HEK293 (cell line): ENCODE measurements at regions not wholly inside any gene's neighbourhood (a gene's known extent, or its start where the extent isn't known, plus 50 kb on each side); places are given as distances from the start of the nearest gene placed in this dataset.
A peak's percentile ranks its signal among the peaks of the same experiment; 100 is the strongest.
"Not testable (repeated sequence)": the region's sequence is repeated elsewhere in the genome, so short reads cannot be mapped to it uniquely, and the experiment has no call there.

Source experiments
- CTCF ChIA-PET: fragments of 350-600 bp; formaldehyde crosslinking; extraction: SDS; loops from one replicate; lab custom pipeline; 2021; ENCODE audit warnings: antibody characterized with exemption; lab: Yijun Ruan, JAX
- POLR2A ChIA-PET: fragments of 300-600 bp; formaldehyde crosslinking; extraction: SDS; loops from one replicate; lab custom pipeline; 2020; ENCODE audit warnings: antibody characterized with exemption, inconsistent platforms; lab: Yijun Ruan, JAX
- H3K27ac ChIP-seq: fragments of 200-500 bp; sonication (Bioruptor generic); 2 replicates; pipeline ENCODE4 v1.5.1; 2014; ENCODE audit warnings: low read depth, low read length, control low read depth, inconsistent platforms; ENCODE audit errors: extremely low read depth
- H3K36me3 ChIP-seq, 2 experiments: fragments of 200-500 bp in 1 of 2; sonication (Bioruptor generic) in 1 of 2; 1 replicate in 1 of 2; 2 replicates in 1 of 2; pipeline ENCODE4 v1.5.1; 2014 to 2017; ENCODE audit warnings: inconsistent platforms in 2 of 2, low read length in 2 of 2; ENCODE audit not compliant: control insufficient read depth in 2 of 2, insufficient read depth in 1 of 2
- H3K4me1 ChIP-seq: fragments of 200-500 bp; sonication (Bioruptor generic); 2 replicates; pipeline ENCODE4 v1.5.1; 2014; ENCODE audit warnings: mild to moderate bottlenecking, low read length, inconsistent platforms; ENCODE audit not compliant: control insufficient read depth, insufficient read depth
- H3K4me3 ChIP-seq: 2 replicates; pipeline ENCODE4 v1.5.1; 2011; ENCODE audit warnings: low read depth, mild to moderate bottlenecking, control low read depth, low read length, moderate library complexity
- H3K9me3 ChIP-seq: fragments of 200-500 bp; sonication (Bioruptor generic); 2 replicates; pipeline ENCODE4 v1.5.1; 2014; ENCODE audit warnings: low read depth, low read length, inconsistent platforms; ENCODE audit not compliant: control insufficient read depth, insufficient read depth
- GLIS2 ChIP-seq: fragments of 450-650 bp; formaldehyde crosslinking; IDR thresholded peaks from 2 replicates; pipeline ENCODE4 v1.5.1; 2016; ENCODE audit warnings: missing biosample characterization, missing genetic modification characterization
- KLF1 ChIP-seq: fragments of 450-650 bp; formaldehyde crosslinking; IDR thresholded peaks from 2 replicates; pipeline ENCODE4 v1.5.1; 2016; ENCODE audit warnings: missing biosample characterization, missing genetic modification characterization
- MEIS1 ChIP-seq: sonication (generic); formaldehyde crosslinking; IDR thresholded peaks from 2 replicates; pipeline ENCODE4 v1.8.1; 2022; ENCODE audit warnings: missing genetic modification reagents, mild to moderate bottlenecking, borderline replicate concordance
- PRDM1 ChIP-seq: fragments of 450-650 bp; formaldehyde crosslinking; IDR thresholded peaks from 2 replicates; pipeline ENCODE4; 2016; ENCODE audit warnings: missing biosample characterization, missing genetic modification characterization
- REPIN1 ChIP-seq: fragments of 450-650 bp; formaldehyde crosslinking; IDR thresholded peaks from 2 replicates; pipeline ENCODE4 v1.5.1; 2017; ENCODE audit warnings: missing biosample characterization, missing genetic modification characterization, low read depth
- SALL2 ChIP-seq: fragments of 450-650 bp; formaldehyde crosslinking; IDR thresholded peaks from 2 replicates; pipeline ENCODE4 v1.5.0; 2017; ENCODE audit warnings: missing biosample characterization, mild to moderate bottlenecking, missing genetic modification characterization, borderline replicate concordance
- SP7 ChIP-seq: fragments of 450-650 bp; formaldehyde crosslinking; IDR thresholded peaks from 2 replicates; pipeline ENCODE4 v1.5.1; 2016; ENCODE audit warnings: missing biosample characterization, missing genetic modification characterization
- TCF7L2 ChIP-seq: IDR thresholded peaks from 2 replicates; pipeline ENCODE4 v1.6.1; 2011; ENCODE audit warnings: low read depth, mild to moderate bottlenecking, inconsistent platforms, low read length, moderate library complexity, borderline replicate concordance
- YY2 ChIP-seq: fragments of 450-650 bp; formaldehyde crosslinking; IDR thresholded peaks from 2 replicates; pipeline ENCODE4 v1.5.1; 2016; ENCODE audit warnings: missing biosample characterization, missing genetic modification characterization
- ZBTB8A ChIP-seq: fragments of 450-650 bp; formaldehyde crosslinking; IDR thresholded peaks from 2 replicates; pipeline ENCODE4 v1.5.1; 2016; ENCODE audit warnings: missing biosample characterization, missing genetic modification characterization
- ZFP69B ChIP-seq: fragments of 450-650 bp; formaldehyde crosslinking; IDR thresholded peaks from 2 replicates; pipeline ENCODE4 v1.5.1; 2016; ENCODE audit warnings: missing biosample characterization, missing genetic modification characterization
- ZNF140 ChIP-seq: fragments of 450-650 bp; formaldehyde crosslinking; IDR thresholded peaks from 2 replicates; pipeline ENCODE4 v1.5.1; 2016; ENCODE audit warnings: missing biosample characterization, missing genetic modification characterization
- ZNF24 ChIP-seq: fragments of 450-650 bp; formaldehyde crosslinking; IDR thresholded peaks from 2 replicates; pipeline ENCODE4 v1.5.1; 2016; ENCODE audit warnings: missing biosample characterization, missing genetic modification characterization
- ZNF292 ChIP-seq: fragments of 450-650 bp; formaldehyde crosslinking; IDR thresholded peaks from 2 replicates; pipeline ENCODE4 v1.5.1; 2016; ENCODE audit warnings: low read depth, missing biosample characterization, missing genetic modification characterization, borderline replicate concordance
- ZNF302 ChIP-seq: fragments of 450-650 bp; formaldehyde crosslinking; IDR thresholded peaks from 2 replicates; pipeline ENCODE4 v1.5.1; 2016; ENCODE audit warnings: missing biosample characterization, missing genetic modification characterization, low read depth
- ZNF311 ChIP-seq: fragments of 450-650 bp; formaldehyde crosslinking; IDR thresholded peaks from 2 replicates; pipeline ENCODE4 v1.5.1; 2017; ENCODE audit warnings: missing biosample characterization, missing genetic modification characterization, borderline replicate concordance
- ZNF335 ChIP-seq: fragments of 450-650 bp; formaldehyde crosslinking; conservative IDR thresholded peaks from 2 replicates; pipeline ENCODE4 v1.5.1; 2016; ENCODE audit warnings: missing biosample characterization, missing genetic modification characterization
- ZNF398 ChIP-seq: fragments of 450-650 bp; formaldehyde crosslinking; IDR thresholded peaks from 2 replicates; pipeline ENCODE4 v1.5.1; 2017; ENCODE audit warnings: missing biosample characterization, missing genetic modification characterization
- ZNF426 ChIP-seq: fragments of 450-650 bp; formaldehyde crosslinking; IDR thresholded peaks from 2 replicates; pipeline ENCODE4 v1.5.1; 2017; ENCODE audit warnings: missing biosample characterization, missing genetic modification characterization, mild to moderate bottlenecking, inconsistent platforms, moderate library complexity
- ZNF544 ChIP-seq: fragments of 450-650 bp; formaldehyde crosslinking; IDR thresholded peaks from 2 replicates; pipeline ENCODE4 v1.5.0; 2017; ENCODE audit warnings: missing biosample characterization, missing genetic modification characterization
- ZNF558 ChIP-seq: fragments of 450-650 bp; formaldehyde crosslinking; IDR thresholded peaks from 2 replicates; pipeline ENCODE4 v1.5.1; 2016; ENCODE audit warnings: missing biosample characterization, missing genetic modification characterization
- ZNF560 ChIP-seq: fragments of 450-650 bp; formaldehyde crosslinking; IDR thresholded peaks from 2 replicates; pipeline ENCODE4 v1.5.1; 2017; ENCODE audit warnings: missing biosample characterization, missing genetic modification characterization, borderline replicate concordance
- ZNF621 ChIP-seq: fragments of 450-650 bp; formaldehyde crosslinking; IDR thresholded peaks from 2 replicates; pipeline ENCODE4 v1.5.1; 2017; ENCODE audit warnings: missing biosample characterization, missing genetic modification characterization
- ZNF623 ChIP-seq: fragments of 450-650 bp; formaldehyde crosslinking; IDR thresholded peaks from 2 replicates; pipeline ENCODE4 v1.5.1; 2016; ENCODE audit warnings: missing biosample characterization, missing genetic modification characterization
- ZNF654 ChIP-seq: fragments of 450-650 bp; formaldehyde crosslinking; IDR thresholded peaks from 2 replicates; pipeline ENCODE4 v1.5.1; 2016; ENCODE audit warnings: low read depth, missing biosample characterization, missing genetic modification characterization
- ZNF658 ChIP-seq: fragments of 450-650 bp; formaldehyde crosslinking; IDR thresholded peaks from 2 replicates; pipeline ENCODE4; 2016; ENCODE audit warnings: missing biosample characterization, missing genetic modification characterization
- ZNF660 ChIP-seq: fragments of 450-650 bp; IDR thresholded peaks from 2 replicates; pipeline ENCODE4 v1.5.1; 2018; ENCODE audit warnings: missing biosample characterization, mild to moderate bottlenecking, missing genetic modification characterization
- TF ChIP-seq, protein P1 (sequence below): fragments of 450-650 bp; formaldehyde crosslinking; IDR thresholded peaks from 2 replicates; pipeline ENCODE4 v1.5.1; 2016; ENCODE audit warnings: missing biosample characterization, missing genetic modification characterization

DNA sequence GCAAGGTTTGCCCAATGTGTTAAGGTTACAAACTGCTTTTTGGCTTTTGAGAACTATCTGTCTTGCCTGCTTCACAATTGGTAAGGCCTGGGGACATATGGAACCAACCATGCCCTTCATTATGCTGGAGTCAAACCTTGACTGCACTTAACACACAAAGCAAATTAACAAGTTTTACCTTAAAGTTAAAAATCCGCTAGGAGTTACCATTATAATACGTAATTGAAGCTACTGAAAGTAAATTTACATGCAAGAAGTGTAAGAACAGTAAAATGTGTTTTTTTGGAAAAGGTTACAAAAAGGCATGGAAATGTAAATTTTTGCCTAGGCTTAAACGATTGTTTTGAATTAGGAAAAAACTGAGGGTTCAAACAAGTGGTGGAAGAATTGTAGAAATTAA, 69.7 kb downstream of the BMP15 start:
- ChIA-PET CTCF (interaction anchor here (1.0 to 1.8 kb wide), 3 partner anchors 8 to 289 kb away, joined by 3 to 16 read pairs (median 5); no protein-coding TSS in a partner anchor), POLR2A (no interaction called here)
- H3K4me1 ChIP-seq, result no peaks in the 10 kb centered on the region
- TF ChIP-seq GLIS2 (tag by site-specific recombination), result no peak
- TF ChIP-seq MEIS1 (CRISPR knock-in tag), result no peak
- TF ChIP-seq YY2 (tag by site-specific recombination), result no peak
- no peak for TF ChIP-seq ZNF398 (tag by site-specific recombination)
- TF ChIP-seq ZBTB8A (tag by site-specific recombination), result no peak
- TF ChIP-seq KLF1 (tag by site-specific recombination), result no peak
- TF ChIP-seq ZFP69B (tag by site-specific recombination), result no peak
- no peak for TF ChIP-seq ZNF24
- no peak for TF ChIP-seq ZNF560 (tag by site-specific recombination)
- TF ChIP-seq SP7 (tag by site-specific recombination), result no peak
- no peak for TF ChIP-seq ZNF558 (tag by site-specific recombination)
- no peak for TF ChIP-seq TCF7L2
- TF ChIP-seq ZNF292, result no peak
- TF ChIP-seq SALL2, result no peak
- no peak for TF ChIP-seq ZNF311
- TF ChIP-seq ZNF544 (tag by site-specific recombination), result no peak
- no peak for TF ChIP-seq PRDM1 (tag by site-specific recombination)
- no peak for TF ChIP-seq ZNF140 (tag by site-specific recombination)
- H3K27ac ChIP-seq, result no peak overlapping the region
- no peaks in the 10 kb centered on the region for H3K36me3 ChIP-seq
- no peak overlapping the region for H3K4me3 ChIP-seq
- no peaks in the 10 kb centered on the region for H3K9me3 ChIP-seq

DNA sequence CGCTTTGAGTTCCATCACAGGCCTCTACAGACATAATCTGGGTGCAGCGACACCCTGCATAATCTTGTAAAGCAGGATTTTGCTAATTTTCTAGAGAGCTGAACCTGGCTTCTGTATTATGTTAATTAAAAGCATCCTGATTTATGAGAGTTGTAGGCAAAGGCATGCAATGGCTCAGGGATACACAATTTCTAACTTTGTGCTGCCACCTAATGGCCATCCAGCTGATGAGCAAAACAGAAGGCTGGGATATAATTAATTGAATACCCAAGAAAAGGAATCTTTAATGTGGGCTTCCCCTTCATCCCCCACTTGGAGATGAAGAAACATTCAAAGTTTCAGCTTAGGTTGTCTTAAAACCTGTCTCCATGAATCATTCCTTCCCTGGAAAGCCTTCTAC, 78.1 kb downstream of the BMP15 start:
- H3K27ac ChIP-seq, result no peak overlapping the region
- 0 out of 2 replicates have a peak, but pooled peaks have one; percentile 26 for TF ChIP-seq ZNF660 (tag by site-specific recombination)
- TF ChIP-seq ZNF621 (tag by site-specific recombination), result no peak
- TF ChIP-seq ZNF654 (tag by site-specific recombination), result peak; percentile 59
- TF ChIP-seq ZNF623 (tag by site-specific recombination), result no peak
- no peaks in the 10 kb centered on the region for H3K4me1 ChIP-seq
- H3K4me3 ChIP-seq, result no peak overlapping the region
- H3K36me3 ChIP-seq, result no peaks in the 10 kb centered on the region
- CTCF ChIA-PET, result interaction anchor here (0.5 to 2.6 kb wide), 20 partner anchors 9 to 1027 kb away, joined by 3 to 17 read pairs (median 3); no protein-coding TSS in a partner anchor
- POLR2A ChIA-PET, result no interaction called here
- no peaks in the 10 kb centered on the region for H3K9me3 ChIP-seq

DNA sequence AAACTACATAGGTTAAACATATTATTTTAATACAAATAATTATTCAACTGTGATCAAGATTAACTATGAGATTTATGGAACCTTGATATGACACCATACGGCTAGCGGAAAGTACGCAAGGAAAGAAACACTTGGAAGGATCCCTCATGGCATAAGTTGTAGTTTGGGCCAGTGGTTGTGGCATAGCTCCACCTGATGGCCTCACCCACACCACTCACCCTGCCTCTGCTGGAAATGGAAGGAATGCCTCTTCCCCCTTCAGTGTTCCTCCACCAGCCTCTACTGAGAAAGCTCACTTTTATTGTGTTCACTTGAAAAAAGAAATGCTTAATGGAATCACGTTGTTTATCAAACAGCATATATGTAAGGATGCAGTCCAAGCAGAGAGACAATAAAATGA, 86.4 kb downstream of the BMP15 start:
- Histone ChIP-seq H3K9me3 (no peaks in the 10 kb centered on the region), H3K27ac (no peak overlapping the region), H3K4me3 (no peak overlapping the region), H3K36me3 (no peaks in the 10 kb centered on the region), H3K4me1 (no peaks in the 10 kb centered on the region)
- ChIA-PET CTCF (no interaction called here), POLR2A (no interaction called here)
- no peak for TF ChIP-seq ZNF658 (tag by site-specific recombination)
- TF ChIP-seq ZNF335 (tag by site-specific recombination), result no peak
- TF ChIP-seq, protein P1, sequence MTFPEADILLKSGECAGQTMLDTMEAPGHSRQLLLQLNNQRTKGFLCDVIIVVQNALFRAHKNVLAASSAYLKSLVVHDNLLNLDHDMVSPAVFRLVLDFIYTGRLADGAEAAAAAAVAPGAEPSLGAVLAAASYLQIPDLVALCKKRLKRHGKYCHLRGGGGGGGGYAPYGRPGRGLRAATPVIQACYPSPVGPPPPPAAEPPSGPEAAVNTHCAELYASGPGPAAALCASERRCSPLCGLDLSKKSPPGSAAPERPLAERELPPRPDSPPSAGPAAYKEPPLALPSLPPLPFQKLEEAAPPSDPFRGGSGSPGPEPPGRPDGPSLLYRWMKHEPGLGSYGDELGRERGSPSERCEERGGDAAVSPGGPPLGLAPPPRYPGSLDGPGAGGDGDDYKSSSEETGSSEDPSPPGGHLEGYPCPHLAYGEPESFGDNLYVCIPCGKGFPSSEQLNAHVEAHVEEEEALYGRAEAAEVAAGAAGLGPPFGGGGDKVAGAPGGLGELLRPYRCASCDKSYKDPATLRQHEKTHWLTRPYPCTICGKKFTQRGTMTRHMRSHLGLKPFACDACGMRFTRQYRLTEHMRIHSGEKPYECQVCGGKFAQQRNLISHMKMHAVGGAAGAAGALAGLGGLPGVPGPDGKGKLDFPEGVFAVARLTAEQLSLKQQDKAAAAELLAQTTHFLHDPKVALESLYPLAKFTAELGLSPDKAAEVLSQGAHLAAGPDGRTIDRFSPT (tag by site-specific recombination), result no peak
- no peak for TF ChIP-seq ZNF302
- no peak for TF ChIP-seq ZBTB8A (tag by site-specific recombination)
- TF ChIP-seq REPIN1 (tag by site-specific recombination), result no peak
- no peak for TF ChIP-seq ZNF426 (tag by site-specific recombination)

- H3K36me3 ChIP-seq, H3K4me1 ChIP-seq, CTCF ChIA-PET, H3K27ac ChIP-seq, H3K9me3 ChIP-seq, H3K4me3 ChIP-seq, POLR2A ChIA-PET: not testable (repeated sequence)
Measured at GRCh38 chrX:51000384-51000783, 89.8 kb downstream of the BMP15 start.
